GM12878 (cell line): ENCODE measurements at regions not wholly inside any gene's neighbourhood (a gene's known extent, or its start where the extent isn't known, plus 50 kb on each side); places are given as distances from the start of the nearest gene placed in this dataset.

Experiments
- ATAC-seq: fragments of 200-7000 bp; cut with Tn5 transposase; 3 replicates; pipeline ENCODE4 v1.9.1; 2020; ENCODE audit warnings: mild to moderate bottlenecking, moderate library complexity
- BruUV-seq: library from RNA; stranded (reverse); fragments of 400-500 nt; replicated peaks from 2 replicates; lab custom pipeline; 2021; lab: Mats Ljungman, UMichigan
- CTCF ChIA-PET: fragments of 300-600 bp; sonication (Branson Sonifier 250); formaldehyde crosslinking; extraction: SDS; loops from one replicate; lab custom pipeline; 2021; ENCODE audit warnings: inconsistent platforms; lab: Yijun Ruan, JAX
- POLR2A ChIA-PET: fragments of 350-600 bp; formaldehyde crosslinking; extraction: SDS; loops from one replicate; lab custom pipeline; 2021; ENCODE audit warnings: inconsistent platforms; lab: Charles Lee
- RAD21 ChIA-PET: fragments of 300-600 bp; sonication (Branson Sonifier 250); formaldehyde crosslinking; loops from one replicate; lab custom pipeline; 2023; ENCODE audit warnings: antibody characterized with exemption; ENCODE audit not compliant: unreplicated experiment; lab: Charles Lee
- SMC1A ChIA-PET: fragments of 300-600 bp; sonication (Branson Sonifier 250); formaldehyde crosslinking; loops from one replicate; lab custom pipeline; 2023; ENCODE audit not compliant: unreplicated experiment, uncharacterized antibody; lab: Charles Lee
- DNase-seq: peaks from one replicate; pipeline ENCODE4 v3.0.0-alpha.2; 2011; ENCODE audit warnings: low read depth, low spot score
- FAIRE-seq: peaks from 3 replicates; lab custom pipeline; 2011; peaks lifted over from hg19 to GRCh38; lab: Jason Lieb, UNC
- H2AFZ ChIP-seq: 2 replicates; pipeline ENCODE4 v1.6.0; 2011; ENCODE audit warnings: low read depth, low read length, control low read depth; ENCODE audit not compliant: control insufficient read depth
- H3K27ac ChIP-seq: 2 replicates; pipeline ENCODE4 v1.5.1; 2011; ENCODE audit warnings: control low read depth; ENCODE audit not compliant: control insufficient read depth, insufficient read depth
- H3K27me3 ChIP-seq, 2 experiments: replicated peaks in 1 of 2; 2 replicates each; pipeline versions ENCODE4 v1.6.0 to v1.6.1; 2011; ENCODE audit warnings: low read length in 1 of 2; ENCODE audit not compliant: control insufficient read depth in 2 of 2, insufficient read depth in 2 of 2
- H3K36me3 ChIP-seq, 2 experiments: 2 replicates each; pipeline ENCODE4 v1.5.1; 2011; ENCODE audit warnings: low read length in 1 of 2; ENCODE audit not compliant: control insufficient read depth in 2 of 2, insufficient read depth in 2 of 2
- H3K4me1 ChIP-seq: 2 replicates; pipeline ENCODE4 v1.6.1; 2011; ENCODE audit warnings: mild to moderate bottlenecking, low read length, moderate library complexity, mixed read lengths; ENCODE audit not compliant: control insufficient read depth, insufficient read depth
- H3K4me2 ChIP-seq: 2 replicates; pipeline ENCODE4 v1.6.0; 2011; ENCODE audit warnings: control low read depth; ENCODE audit not compliant: control insufficient read depth, insufficient read depth
- H3K4me3 ChIP-seq: fragments of 200-600 bp; sonication (generic); 2 replicates; pipeline ENCODE4 v1.5.1; 2016
- H3K79me2 ChIP-seq: 2 replicates; pipeline ENCODE4 v1.6.0; 2011; ENCODE audit warnings: low read length; ENCODE audit not compliant: control insufficient read depth, insufficient read depth
- H3K9ac ChIP-seq: 2 replicates; pipeline ENCODE4 v1.8.0; 2011; ENCODE audit warnings: low read length, control low read depth, mixed read lengths; ENCODE audit not compliant: control insufficient read depth, insufficient read depth
- H3K9me3 ChIP-seq: replicated peaks from 3 replicates; pipeline ENCODE4 v1.5.1; 2011; ENCODE audit warnings: mild to moderate bottlenecking, low read length; ENCODE audit not compliant: control insufficient read depth, insufficient read depth
- H4K20me1 ChIP-seq: 2 replicates; pipeline ENCODE4 v1.6.0; 2011; ENCODE audit not compliant: control insufficient read depth, insufficient read depth
- BMI1 ChIP-seq: fragments of 450-650 bp; IDR thresholded peaks from 2 replicates; pipeline ENCODE4 v1.6.1; 2016; ENCODE audit warnings: mild to moderate bottlenecking, moderate library complexity, borderline replicate concordance
- E2F8 ChIP-seq: fragments of 450-650 bp; IDR thresholded peaks from 2 replicates; pipeline ENCODE4 v1.6.1; 2018; ENCODE audit warnings: mild to moderate bottlenecking, low read depth, moderate library complexity; ENCODE audit not compliant: partially characterized antibody
- JUNB ChIP-seq: IDR thresholded peaks from 2 replicates; pipeline ENCODE4 v1.6.1; 2016; ENCODE audit warnings: antibody characterized with exemption, mild to moderate bottlenecking
- MTA2 ChIP-seq: fragments of 450-650 bp; IDR thresholded peaks from 2 replicates; pipeline ENCODE4 v1.6.1; 2016; ENCODE audit warnings: low read depth, mild to moderate bottlenecking, moderate library complexity
- NR2C2 ChIP-seq: IDR thresholded peaks from 2 replicates; pipeline ENCODE4 v1.6.1; 2011; ENCODE audit warnings: borderline replicate concordance, low read depth; ENCODE audit not compliant: control insufficient read depth, insufficient read length
- PBX3 ChIP-seq: IDR thresholded peaks from 2 replicates; pipeline ENCODE4 v1.6.1; 2011; ENCODE audit warnings: mild to moderate bottlenecking, low read depth, low read length, moderate library complexity; ENCODE audit not compliant: insufficient replicate concordance
- RELB ChIP-seq: fragments of 450-650 bp; IDR thresholded peaks from 2 replicates; pipeline ENCODE4 v1.6.1; 2017; ENCODE audit warnings: low read depth, mild to moderate bottlenecking, moderate library complexity
- REST ChIP-seq: IDR thresholded peaks from 2 replicates; pipeline ENCODE4 v1.6.1; 2012; ENCODE audit warnings: mild to moderate bottlenecking, low read depth, low read length
- WGBS: methylation state at CpG from one replicate; pipeline ENCODE4 v1.1.6; 2016; ENCODE audit warnings: low lambda C conversion rate; ENCODE audit not compliant: insufficient replicate concordance, insufficient coverage; ENCODE audit errors: missing lambda C conversion rate; 5-methylcytosine and 5-hydroxymethylcytosine counted together
- in situ Hi-C: fragments of 300-500 bp; cut with MboI; formaldehyde crosslinking; loops from 9 replicates; pipeline ENCODE4 v1.14.3; 2018; ENCODE audit warnings: mixed read lengths
- intact Hi-C: fragments of 100-400 bp; cut with micrococcal nuclease; formaldehyde crosslinking; loops from one replicate; pipeline ENCODE4 v1.14.2; 2022; ENCODE audit not compliant: unreplicated experiment

DNA sequence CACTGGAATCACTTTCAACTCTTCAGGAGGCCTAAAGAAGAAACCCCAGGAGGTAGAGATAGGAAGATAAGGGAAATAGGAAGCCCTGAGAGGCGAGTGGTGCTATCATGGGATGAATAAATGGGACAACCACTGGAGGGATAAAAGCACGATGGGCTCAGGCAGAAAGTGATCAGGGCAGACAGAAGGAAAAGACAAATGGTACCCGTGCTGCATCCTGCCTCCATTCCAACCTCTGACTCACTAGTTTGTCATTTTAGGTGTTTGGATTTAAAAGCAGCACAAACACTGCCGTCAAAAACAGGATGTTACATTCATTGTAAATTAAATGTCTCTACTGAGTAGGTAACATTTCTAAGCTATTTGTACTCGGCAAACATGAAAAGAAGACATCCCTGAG lies 314.3 kb upstream of the HTR2A start:
- H3K27me3 ChIP-seq = no peaks in the 10 kb centered on the region
- no TSS peak for BruUV-seq
- intact Hi-C loops = no loop called here
- DNase-seq = no peak
- H2AFZ ChIP-seq = no peak overlapping the region
- ChIA-PET SMC1A (no interaction called here), RAD21 (no interaction called here), POLR2A (no interaction called here), CTCF (no interaction called here)
- H3K9me3 ChIP-seq = no peaks in the 10 kb centered on the region
- WGBS = 7% methylated on average over 5 of the region's 5 CpGs
- no peak overlapping the region for H3K4me2 ChIP-seq
- no peaks in the 10 kb centered on the region for H3K36me3 ChIP-seq
- no peaks in the 10 kb centered on the region for H4K20me1 ChIP-seq
- ATAC-seq = no peak
- H3K27ac ChIP-seq = no peak overlapping the region
- H3K9ac ChIP-seq = no peak overlapping the region
- in situ Hi-C loops = no loop called here
- H3K4me1 ChIP-seq = no peaks in the 10 kb centered on the region
- TF ChIP-seq BMI1 = no peak
- TF ChIP-seq MTA2 = no peak
- TF ChIP-seq E2F8 = no peak
- TF ChIP-seq, all 136 proteins: peak for 0
- Histone ChIP-seq H3K4me3 (no peak overlapping the region), H3K79me2 (no peaks in the 10 kb centered on the region)
- FAIRE-seq = no peak

DNA sequence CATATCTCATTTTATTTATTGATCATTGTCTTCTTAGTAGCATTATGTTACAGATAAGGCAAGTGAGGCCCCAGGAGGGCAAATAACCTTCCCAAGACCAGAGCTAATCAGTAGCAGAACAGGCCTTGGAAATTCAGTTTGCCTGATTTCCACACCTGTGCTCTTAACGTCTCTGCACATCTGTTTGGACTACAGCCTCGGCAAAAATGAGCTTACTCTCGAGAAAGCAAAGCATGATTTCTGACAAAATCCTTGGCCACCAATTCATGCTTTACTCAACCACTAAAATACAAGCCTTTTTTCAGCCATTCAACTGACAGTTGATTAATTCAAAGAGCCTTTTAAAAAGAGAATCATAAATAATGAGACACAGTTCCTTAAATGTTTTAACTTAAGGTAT lies 309.3 kb upstream of the HTR2A start:
- ChIA-PET SMC1A (no interaction called here), RAD21 (no interaction called here), CTCF (interaction anchor here (0.6 kb wide), 2 partner anchors 927 to 1620 kb away, joined by 3 read pairs; no protein-coding TSS in a partner anchor), POLR2A (no interaction called here)
- Histone ChIP-seq H3K36me3 (no peaks in the 10 kb centered on the region), H3K4me2 (no peak overlapping the region), H3K79me2 (no peaks in the 10 kb centered on the region), H3K9me3 (no peaks in the 10 kb centered on the region; the same call in 2 of the 3 replicates), H3K4me3 (no peak overlapping the region), H4K20me1 (no peaks in the 10 kb centered on the region), H3K27ac (no peak overlapping the region), H2AFZ (no peak overlapping the region), H3K4me1 (no peaks in the 10 kb centered on the region), H3K27me3 (no peaks in the 10 kb centered on the region), H3K9ac (no peak overlapping the region)
- 0% methylated on average over 3 of the region's 3 CpGs for WGBS
- no peak for ATAC-seq
- no TSS peak for BruUV-seq
- intact Hi-C loops = no loop called here
- in situ Hi-C loops = no loop called here
- FAIRE-seq = no peak
- DNase-seq = no peak
- no peak for TF ChIP-seq REST
- TF ChIP-seq NR2C2 = no peak
- TF ChIP-seq JUNB = no peak
- no peak for TF ChIP-seq PBX3
- TF ChIP-seq RELB = no peak
